H1 (cell line): ENCODE measurements at regions not wholly inside any gene's neighbourhood (a gene's known extent, or its start where the extent isn't known, plus 50 kb on each side); places are given as distances from the start of the nearest gene placed in this dataset.

Experiments
- CTCF ChIA-PET: fragments of 300-600 bp; sonication (Branson Sonifier 250); formaldehyde crosslinking; loops from one replicate; lab custom pipeline; 2021; ENCODE audit not compliant: partially characterized antibody; lab: Charles Lee
- POLR2A ChIA-PET: fragments of 300-600 bp; sonication (Branson Sonifier 250); formaldehyde crosslinking; loops from one replicate; lab custom pipeline; 2021; ENCODE audit warnings: inconsistent platforms; ENCODE audit not compliant: partially characterized antibody; lab: Charles Lee
- DNase-seq, 2 experiments: peaks; one replicate each; pipeline versions ENCODE4 v3.0.0 to v3.0.0-alpha.2; 2010 to 2022; ENCODE audit warnings: low spot score in 2 of 2, low read depth in 1 of 2, mixed read lengths in 1 of 2
- FAIRE-seq: peaks from 2 replicates; lab custom pipeline; 2011; peaks lifted over from hg19 to GRCh38; lab: Jason Lieb, UNC
- H2AFZ ChIP-seq: 2 replicates; pipeline ENCODE4 v1.8.1; 2012; ENCODE audit warnings: low read length, inconsistent platforms
- H2AK5ac ChIP-seq: 2 replicates; pipeline ENCODE4 v1.6.1; 2013; ENCODE audit warnings: low read depth, low read length
- H2BK120ac ChIP-seq: replicated peaks from 2 replicates; pipeline ENCODE3; 2013; ENCODE audit warnings: low read depth, low read length, inconsistent platforms
- H2BK12ac ChIP-seq: 2 replicates; pipeline ENCODE4 v1.6.1; 2013; ENCODE audit warnings: low read depth, low read length
- H2BK15ac ChIP-seq: 2 replicates; pipeline ENCODE4 v1.6.1; 2013; ENCODE audit warnings: low read length
- H2BK20ac ChIP-seq: 2 replicates; pipeline ENCODE4 v1.6.1; 2013; ENCODE audit warnings: low read length
- H2BK5ac ChIP-seq: 2 replicates; pipeline ENCODE4 v1.6.1; 2013; ENCODE audit warnings: low read depth, low read length
- H3K14ac ChIP-seq: 2 replicates; pipeline ENCODE4 v1.6.1; 2013; ENCODE audit warnings: inconsistent platforms; ENCODE audit not compliant: insufficient read length
- H3K18ac ChIP-seq: 2 replicates; pipeline ENCODE4 v1.6.1; 2013; ENCODE audit warnings: low read length; ENCODE audit errors: extremely low read depth
- H3K23ac ChIP-seq: 2 replicates; pipeline ENCODE4 v1.6.1; 2013; ENCODE audit warnings: inconsistent platforms; ENCODE audit not compliant: insufficient read length
- H3K23me2 ChIP-seq: 2 replicates; pipeline ENCODE4 v1.6.1; 2013; ENCODE audit warnings: low read depth, low read length
- H3K27ac ChIP-seq: 2 replicates; pipeline ENCODE4 v1.6.1; 2011; ENCODE audit warnings: low read depth, low read length, inconsistent platforms
- H3K27me3 ChIP-seq, 4 experiments: replicated peaks in 1 of 4; 1 replicate in 1 of 4; 2 replicates in 3 of 4; pipeline versions ENCODE4 v1.6.1 to v1.8.1; 2011 to 2013; ENCODE audit warnings: low read length in 3 of 4, mild to moderate bottlenecking in 3 of 4, inconsistent platforms in 2 of 4, mixed read lengths in 2 of 4, moderate library complexity in 1 of 4; ENCODE audit not compliant: control insufficient read depth in 3 of 4, insufficient read depth in 3 of 4; ENCODE audit errors: extremely low read depth in 1 of 4
- H3K36me3 ChIP-seq, 4 experiments: 2 replicates each; pipeline versions ENCODE4 v1.6.1 to v1.8.1; 2011 to 2013; ENCODE audit warnings: mild to moderate bottlenecking in 4 of 4, low read length in 3 of 4, moderate library complexity in 2 of 4, control low read depth in 1 of 4, inconsistent platforms in 1 of 4; ENCODE audit not compliant: insufficient read depth in 4 of 4, control insufficient read depth in 2 of 4
- H3K4ac ChIP-seq: replicated peaks from 2 replicates; pipeline ENCODE3; 2013; ENCODE audit warnings: low read length, low read depth, mixed read lengths, inconsistent platforms; ENCODE audit not compliant: insufficient read length
- H3K4me1 ChIP-seq, 4 experiments: replicated peaks in 1 of 4; 1 replicate in 1 of 4; 2 replicates in 3 of 4; pipeline versions ENCODE4 v1.6.1 to v1.8.1; 2011 to 2013; ENCODE audit warnings: low read length in 3 of 4, inconsistent platforms in 2 of 4, mixed read lengths in 1 of 4; ENCODE audit not compliant: insufficient read depth in 4 of 4, control insufficient read depth in 3 of 4
- H3K4me2 ChIP-seq, 2 experiments: 2 replicates each; pipeline versions ENCODE4 v1.6.1 to v1.8.1; 2011 to 2013; ENCODE audit warnings: low read depth in 2 of 2, low read length in 2 of 2, control low read depth in 1 of 2, inconsistent platforms in 1 of 2, mild to moderate bottlenecking in 1 of 2; ENCODE audit not compliant: insufficient read depth in 1 of 2
- H3K4me3 ChIP-seq, 4 experiments: fragments of 200-600, 300-600 bp in 1 of 4; sonication (generic), shearing (Covaris generic), sonication (Bioruptor Twin) in 1 of 4; 2 replicates each; pipeline versions ENCODE4 v1.5.1 to v1.8.1; 2011 to 2016; ENCODE audit warnings: low read length in 4 of 4, low read depth in 3 of 4, control low read depth in 2 of 4, inconsistent platforms in 2 of 4, mild to moderate bottlenecking in 2 of 4, mixed read lengths in 1 of 4, moderate library complexity in 1 of 4; ENCODE audit not compliant: insufficient read depth in 2 of 4; ENCODE audit errors: extremely low read depth in 1 of 4
- H3K56ac ChIP-seq: replicated peaks from 2 replicates; pipeline ENCODE3; 2013; ENCODE audit warnings: low read depth, mild to moderate bottlenecking, mixed read lengths, low read length, inconsistent platforms; ENCODE audit not compliant: insufficient read length
- H3K79me1 ChIP-seq: 2 replicates; pipeline ENCODE4 v1.6.1; 2013; ENCODE audit warnings: low read depth, low read length, control low read depth
- H3K79me2 ChIP-seq, 2 experiments: 2 replicates each; pipeline versions ENCODE4 v1.6.1 to v1.8.1; 2012 to 2013; ENCODE audit warnings: low read length in 2 of 2, mild to moderate bottlenecking in 2 of 2, inconsistent platforms in 1 of 2; ENCODE audit not compliant: insufficient read depth in 2 of 2, control insufficient read depth in 1 of 2
- H3K9ac ChIP-seq, 4 experiments: replicated peaks in 1 of 4; 1 replicate in 1 of 4; 2 replicates in 3 of 4; pipeline versions ENCODE4 v1.6.1 to v1.8.1; 2011 to 2013; ENCODE audit warnings: low read depth in 3 of 4, low read length in 3 of 4, control low read depth in 2 of 4, mild to moderate bottlenecking in 2 of 4, moderate library complexity in 2 of 4, inconsistent platforms in 1 of 4; ENCODE audit errors: extremely low read depth in 1 of 4
- H3K9me3 ChIP-seq, 2 experiments: 2 replicates each; pipeline versions ENCODE4 v1.6.1 to v1.8.1; 2012 to 2013; ENCODE audit warnings: mild to moderate bottlenecking in 2 of 2, moderate library complexity in 2 of 2, control low read depth in 1 of 2, inconsistent platforms in 1 of 2, low read depth in 1 of 2, low read length in 1 of 2, mixed read lengths in 1 of 2; ENCODE audit not compliant: insufficient read depth in 2 of 2
- H4K20me1 ChIP-seq, 2 experiments: replicated peaks in 1 of 2; 2 replicates each; pipeline versions ENCODE3 to v1.8.1; 2011 to 2013; ENCODE audit warnings: inconsistent platforms in 2 of 2, low read length in 2 of 2, mild to moderate bottlenecking in 1 of 2; ENCODE audit not compliant: insufficient read depth in 2 of 2, control insufficient read depth in 1 of 2
- H4K5ac ChIP-seq: 2 replicates; pipeline ENCODE4 v1.6.1; 2013; ENCODE audit warnings: low read length, low read depth, mixed read lengths, inconsistent platforms; ENCODE audit not compliant: insufficient read length
- H4K8ac ChIP-seq: 2 replicates; pipeline ENCODE4 v1.8.0; 2013; ENCODE audit warnings: mild to moderate bottlenecking, moderate library complexity, low read length, inconsistent platforms; ENCODE audit not compliant: insufficient read depth; ENCODE audit errors: extremely low read depth
- H4K91ac ChIP-seq: replicated peaks from 2 replicates; pipeline ENCODE3; 2013; ENCODE audit warnings: low read length, mixed read lengths, inconsistent platforms; ENCODE audit not compliant: insufficient read length
- EGR1 ChIP-seq: IDR thresholded peaks from 2 replicates; pipeline ENCODE4 v1.6.1; 2011; ENCODE audit warnings: low read depth, low read length, borderline replicate concordance
- KDM5A ChIP-seq: fragments of 200-600 bp; IDR thresholded peaks from 2 replicates; pipeline ENCODE4 v1.7.1; 2012; ENCODE audit warnings: mild to moderate bottlenecking, low read length, inconsistent platforms, mixed read lengths
- MAFK ChIP-seq: IDR thresholded peaks from 2 replicates; pipeline ENCODE4 v1.6.1; 2012; ENCODE audit warnings: low read depth, mild to moderate bottlenecking, improper control_type of control experiment, low read length
- RNF2 ChIP-seq: fragments of 200-900, 300-1000 bp; sonication (generic); IDR thresholded peaks from 2 replicates; pipeline ENCODE4 v1.7.1; 2016; ENCODE audit warnings: borderline replicate concordance, low read depth, mild to moderate bottlenecking, antibody characterized with exemption, low read length; ENCODE audit not compliant: poor library complexity, severe bottlenecking; ENCODE audit errors: missing control alignments
- WGBS, 2 experiments: shearing (Covaris generic) in 1 of 2; methylation state at CpG; one replicate each; pipeline versions ENCODE4 v1.1.6 to v1.1.7; 2013 to 2015; ENCODE audit warnings: low lambda C conversion rate in 2 of 2, mixed read lengths in 2 of 2, inconsistent platforms in 1 of 2, low coverage in 1 of 2, missing lambda C conversion rate in 1 of 2; ENCODE audit not compliant: insufficient replicate concordance in 2 of 2, insufficient coverage in 1 of 2, insufficient read length in 1 of 2; ENCODE audit errors: extremely low coverage in 1 of 2, missing lambda C conversion rate in 1 of 2; 5-methylcytosine and 5-hydroxymethylcytosine counted together

GRCh38 chr3:146912241-146913015, 307.3 kb upstream of the PLSCR5 start:
- no peak overlapping the region for H2AK5ac ChIP-seq
- no peak overlapping the region for H2BK5ac ChIP-seq
- H3K36me3 ChIP-seq = no peaks in the 10 kb centered on the region
- no peak overlapping the region for H4K5ac ChIP-seq
- POLR2A ChIA-PET = no interaction called here
- no peak overlapping the region for H3K18ac ChIP-seq
- DNase-seq (no peak), FAIRE-seq (no peak)
- no peak overlapping the region for H2BK20ac ChIP-seq
- H2AFZ ChIP-seq = peak overlapping the region; percentile 45; the same call in 1 of the 2 replicates
- no peak overlapping the region for H3K4ac ChIP-seq
- H3K23ac ChIP-seq = no peak overlapping the region
- no peak overlapping the region for H3K4me3 ChIP-seq
- no peaks in the 10 kb centered on the region for H3K79me1 ChIP-seq
- H3K79me2 ChIP-seq = no peaks in the 10 kb centered on the region
- H2BK120ac ChIP-seq = no peak overlapping the region
- H4K91ac ChIP-seq = no peak overlapping the region
- CTCF ChIA-PET = interaction anchor here (1.0 kb wide), 1 partner anchor 11 kb away, joined by 4 read pairs; no protein-coding TSS in a partner anchor
- no peak overlapping the region for H3K9ac ChIP-seq
- H3K9me3 ChIP-seq = no peaks in the 10 kb centered on the region
- H2BK15ac ChIP-seq = no peak overlapping the region
- H3K4me2 ChIP-seq = no peak overlapping the region
- no peaks in the 10 kb centered on the region for H3K23me2 ChIP-seq
- no peak overlapping the region for H3K56ac ChIP-seq
- H4K20me1 ChIP-seq = no peaks in the 10 kb centered on the region
- H2BK12ac ChIP-seq = no peak overlapping the region
- no peaks in the 10 kb centered on the region for H3K4me1 ChIP-seq
- H3K27ac ChIP-seq = no peak overlapping the region
- H3K14ac ChIP-seq = no peak overlapping the region
- no peak overlapping the region for H4K8ac ChIP-seq
- no peaks in the 10 kb centered on the region for H3K27me3 ChIP-seq
- WGBS, 2 experiments = 88% methylated on average over 8 of the region's 8 CpGs; no CpG with 5 or more reads in 1 of the 2 experiments
- TF ChIP-seq EGR1 = no peak
- TF ChIP-seq MAFK = no peak
- TF ChIP-seq RNF2 = no peak
- TF ChIP-seq KDM5A = no peak
